ENCODE measurements at regions not wholly inside any gene's neighbourhood (a gene's known extent, or its start where the extent isn't known, plus 50 kb on each side); places are given as distances from the start of the nearest gene placed in this dataset.

DNA sequence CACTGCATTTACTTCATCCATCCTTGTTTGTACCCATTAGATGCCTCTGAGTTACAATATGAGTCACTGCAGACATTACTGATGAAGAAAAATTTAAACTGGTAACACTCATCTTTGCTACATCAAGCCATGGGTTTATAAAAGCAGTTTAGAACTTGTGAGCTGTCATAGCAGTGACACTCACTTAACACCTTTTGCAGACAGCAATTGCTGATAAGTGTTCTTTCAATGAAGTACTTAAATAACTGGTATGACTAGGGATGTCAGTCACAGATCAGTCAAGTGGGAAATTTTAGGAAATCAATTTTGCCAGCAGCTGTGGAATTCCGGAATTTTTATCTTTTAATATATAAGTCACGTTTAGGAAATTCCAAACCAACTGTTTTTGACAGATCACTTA is 643.0 kb downstream of the TBL1XR1 start:
- Histone ChIP-seq H3K27me3 (ENCODE audit: control insufficient read depth in 2 of 2, insufficient read depth in 2 of 2, low read length in 2 of 2) (no peaks in the 10 kb centered on the region; a peak in 1 of 5 replicates), H3K4me1 (replicated peaks in 1 of 2; ENCODE audit: control insufficient read depth in 2 of 2, insufficient read depth in 2 of 2, low read length in 2 of 2) (no peaks in the 10 kb centered on the region), H4K20me1 (replicated peaks; ENCODE audit: control insufficient read depth, insufficient read depth, low read length) (no peaks in the 10 kb centered on the region), H3K36me3 (ENCODE audit: control insufficient read depth, insufficient read depth, low read length) (no peaks in the 10 kb centered on the region), H3K4me3 (no peak overlapping the region), H3K9me3 (replicated peaks; ENCODE audit: control insufficient read depth, insufficient read depth, low read depth, low read length) (no peaks in the 10 kb centered on the region), H3K4me2 (ENCODE audit: insufficient read depth, low read length) (no peak overlapping the region), H3K9ac (ENCODE audit: insufficient read depth in 1 of 2, low read depth in 2 of 2, low read length in 2 of 2) (no peak overlapping the region), H2AFZ (ENCODE audit: low read depth, low read length) (no peak overlapping the region), H3K27ac (ENCODE audit: extremely low read depth, low read depth, low read length) (no peak overlapping the region), H3K79me2 (ENCODE audit: control insufficient read depth, insufficient read depth, low read length) (no peaks in the 10 kb centered on the region), H3K9me1 (ENCODE audit: control insufficient read depth, insufficient read depth, low read length) (no peaks in the 10 kb centered on the region)
- DNase-seq (ENCODE audit: extremely low read depth in 1 of 4, low spot score in 3 of 4) (no peak), FAIRE-seq (no peak), ATAC-seq (no peak)
- BruUV-seq (replicated peaks): no TSS peak
- ChIA-PET CTCF (ENCODE audit: low intra/inter-chr PET ratio) (no interaction called here), POLR2A (no interaction called here)
- 4% methylated on average over 2 of the region's 2 CpGs for WGBS (ENCODE audit: insufficient coverage, low coverage, missing lambda C conversion rate)
- intact Hi-C loops (cut with micrococcal nuclease) (no loop called here), in situ Hi-C loops (cut with MboI) (no loop called here)
- TF ChIP-seq ZNF146 (CRISPR knock-in tag; IDR thresholded peaks at IDR 0.05; ENCODE audit: unreplicated experiment) (no peak), ZNF445 (CRISPR knock-in tag; IDR thresholded peaks at IDR 0.05; ENCODE audit: low read depth) (no peak), ARID1B (IDR thresholded peaks at IDR 0.05) (no peak), SIRT6 (IDR thresholded peaks at IDR 0.05; ENCODE audit: low read depth, low read length) (no peak), GMEB1 (CRISPR knock-in tag; IDR thresholded peaks at IDR 0.05) (no peak), IRF1 (CRISPR knock-in tag; IDR thresholded peaks at IDR 0.05; ENCODE audit: borderline replicate concordance) (no peak), BCOR (IDR thresholded peaks at IDR 0.05) (no peak), DACH1 (IDR thresholded peaks at IDR 0.05; ENCODE audit: partially characterized antibody) (no peak)
- TF ChIP-seq, protein P1, sequence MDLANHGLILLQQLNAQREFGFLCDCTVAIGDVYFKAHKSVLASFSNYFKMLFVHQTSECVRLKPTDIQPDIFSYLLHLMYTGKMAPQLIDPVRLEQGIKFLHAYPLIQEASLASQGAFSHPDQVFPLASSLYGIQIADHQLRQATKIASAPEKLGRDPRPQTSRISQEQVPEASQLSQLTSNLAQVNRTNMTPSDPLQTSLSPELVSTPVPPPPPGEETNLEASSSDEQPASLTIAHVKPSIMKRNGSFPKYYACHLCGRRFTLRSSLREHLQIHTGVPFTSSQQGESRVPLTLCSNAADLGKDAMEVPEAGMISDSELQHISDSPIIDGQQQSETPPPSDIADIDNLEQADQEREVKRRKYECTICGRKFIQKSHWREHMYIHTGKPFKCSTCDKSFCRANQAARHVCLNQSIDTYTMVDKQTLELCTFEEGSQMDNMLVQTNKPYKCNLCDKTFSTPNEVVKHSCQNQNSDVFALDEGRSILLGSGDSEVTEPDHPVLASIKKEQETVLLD (IDR thresholded peaks at IDR 0.05): no peak
- TF ChIP-seq, protein P2, sequence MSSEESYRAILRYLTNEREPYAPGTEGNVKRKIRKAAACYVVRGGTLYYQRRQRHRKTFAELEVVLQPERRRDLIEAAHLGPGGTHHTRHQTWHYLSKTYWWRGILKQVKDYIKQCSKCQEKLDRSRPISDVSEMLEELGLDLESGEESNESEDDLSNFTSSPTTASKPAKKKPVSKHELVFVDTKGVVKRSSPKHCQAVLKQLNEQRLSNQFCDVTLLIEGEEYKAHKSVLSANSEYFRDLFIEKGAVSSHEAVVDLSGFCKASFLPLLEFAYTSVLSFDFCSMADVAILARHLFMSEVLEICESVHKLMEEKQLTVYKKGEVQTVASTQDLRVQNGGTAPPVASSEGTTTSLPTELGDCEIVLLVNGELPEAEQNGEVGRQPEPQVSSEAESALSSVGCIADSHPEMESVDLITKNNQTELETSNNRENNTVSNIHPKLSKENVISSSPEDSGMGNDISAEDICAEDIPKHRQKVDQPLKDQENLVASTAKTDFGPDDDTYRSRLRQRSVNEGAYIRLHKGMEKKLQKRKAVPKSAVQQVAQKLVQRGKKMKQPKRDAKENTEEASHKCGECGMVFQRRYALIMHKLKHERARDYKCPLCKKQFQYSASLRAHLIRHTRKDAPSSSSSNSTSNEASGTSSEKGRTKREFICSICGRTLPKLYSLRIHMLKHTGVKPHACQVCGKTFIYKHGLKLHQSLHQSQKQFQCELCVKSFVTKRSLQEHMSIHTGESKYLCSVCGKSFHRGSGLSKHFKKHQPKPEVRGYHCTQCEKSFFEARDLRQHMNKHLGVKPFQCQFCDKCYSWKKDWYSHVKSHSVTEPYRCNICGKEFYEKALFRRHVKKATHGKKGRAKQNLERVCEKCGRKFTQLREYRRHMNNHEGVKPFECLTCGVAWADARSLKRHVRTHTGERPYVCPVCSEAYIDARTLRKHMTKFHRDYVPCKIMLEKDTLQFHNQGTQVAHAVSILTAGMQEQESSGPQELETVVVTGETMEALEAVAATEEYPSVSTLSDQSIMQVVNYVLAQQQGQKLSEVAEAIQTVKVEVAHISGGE (CRISPR knock-in tag; IDR thresholded peaks at IDR 0.05): no peak

Measured in K562 (cell line).